Stomach smooth muscle (tissue), 2 donors: ENCODE measurements at regions not wholly inside any gene's neighbourhood (a gene's known extent, or its start where the extent isn't known, plus 50 kb on each side); places are given as distances from the start of the nearest gene placed in this dataset.

ENCODE experiments used
- H3K27ac ChIP-seq: one replicate; pipeline ENCODE4 v1.7.0; 2013; ENCODE audit warnings: mild to moderate bottlenecking, low read length, inconsistent platforms
- H3K27me3 ChIP-seq, 2 donors: one replicate each; pipeline ENCODE4 v1.7.0; 2013; ENCODE audit warnings: low read length in 2 of 2; ENCODE audit not compliant: insufficient read depth in 2 of 2, control insufficient read depth in 1 of 2
- H3K36me3 ChIP-seq, 2 donors: one replicate each; pipeline ENCODE4 v1.7.0; 2013; ENCODE audit warnings: low read length in 2 of 2; ENCODE audit not compliant: control insufficient read depth in 2 of 2, insufficient read depth in 2 of 2
- H3K4me1 ChIP-seq: one replicate; pipeline ENCODE4 v1.7.0; 2013; ENCODE audit warnings: low read length; ENCODE audit not compliant: control insufficient read depth, insufficient read depth
- H3K4me3 ChIP-seq, 2 donors: one replicate each; pipeline ENCODE4 v1.7.0; 2013; ENCODE audit warnings: low read length in 2 of 2
- H3K9ac ChIP-seq, 2 donors: one replicate each; pipeline ENCODE4 v1.7.0; 2013; ENCODE audit warnings: low read length in 2 of 2, mild to moderate bottlenecking in 1 of 2
- H3K9me3 ChIP-seq, 2 donors: one replicate each; pipeline ENCODE4 v1.7.0; 2013; ENCODE audit warnings: low read length in 2 of 2; ENCODE audit not compliant: control insufficient read depth in 2 of 2
- donor health status: healthy.
- donor health status: Pancreatic carcinoma.

DNA sequence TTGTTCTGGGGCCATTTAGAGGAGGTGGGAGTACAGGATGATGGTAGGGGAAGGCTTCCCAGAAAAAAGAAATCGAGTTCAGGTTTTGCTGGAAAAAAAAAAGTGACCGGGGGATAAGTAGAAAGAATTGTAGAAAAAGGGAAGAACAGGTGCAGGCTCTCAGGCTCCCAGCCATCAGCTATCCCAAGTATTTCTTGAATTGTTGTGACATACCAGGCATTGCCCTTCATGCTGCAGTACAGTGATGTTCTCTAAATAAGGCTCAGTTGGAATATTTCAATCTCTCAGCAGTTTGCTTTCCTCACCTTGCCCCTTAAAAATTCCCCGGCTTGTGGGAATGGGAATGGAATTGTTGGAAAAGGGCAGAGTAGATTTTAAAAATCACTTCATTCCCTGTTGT, 82.5 kb upstream of the RGMA start:
- H3K27ac ChIP-seq: no peak overlapping the region

DNA sequence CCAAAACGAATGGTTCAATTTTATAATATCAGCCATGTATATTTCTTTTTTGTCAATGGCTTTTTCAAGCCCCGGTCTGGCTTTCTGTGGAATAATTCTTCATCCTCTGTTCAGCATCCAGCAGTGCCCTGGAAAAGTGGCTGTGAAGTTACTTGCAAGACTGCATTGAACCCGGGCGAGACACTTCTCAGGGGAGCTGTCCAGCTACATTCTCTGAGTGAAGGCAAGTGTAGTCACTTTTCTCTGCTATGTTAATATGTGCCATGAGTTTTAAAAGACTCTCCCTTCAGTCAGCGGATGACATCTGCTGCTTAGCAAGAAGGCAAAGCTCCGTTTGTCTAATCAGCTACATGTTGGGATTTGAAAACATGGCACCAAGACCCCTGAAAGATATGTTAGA, 81.3 kb upstream of the RGMA start:
- no peaks in the 10 kb centered on the region for H3K9me3 ChIP-seq
- H3K4me1 ChIP-seq: no peaks in the 10 kb centered on the region
- H3K36me3 ChIP-seq: no peaks in the 10 kb centered on the region
- no peak overlapping the region for H3K27ac ChIP-seq
- H3K9ac ChIP-seq: no peak overlapping the region
- H3K27me3 ChIP-seq: no peaks in the 10 kb centered on the region
- H3K4me3 ChIP-seq: no peak overlapping the region

More for the DNA sequence above, 82.5 kb upstream of the RGMA start:
- no peaks in the 10 kb centered on the region for H3K36me3 ChIP-seq
- H3K4me1 ChIP-seq: no peaks in the 10 kb centered on the region
- no peaks in the 10 kb centered on the region for H3K27me3 ChIP-seq
- no peak overlapping the region for H3K4me3 ChIP-seq
- H3K9ac ChIP-seq: no peak overlapping the region
- H3K9me3 ChIP-seq: no peaks in the 10 kb centered on the region

DNA sequence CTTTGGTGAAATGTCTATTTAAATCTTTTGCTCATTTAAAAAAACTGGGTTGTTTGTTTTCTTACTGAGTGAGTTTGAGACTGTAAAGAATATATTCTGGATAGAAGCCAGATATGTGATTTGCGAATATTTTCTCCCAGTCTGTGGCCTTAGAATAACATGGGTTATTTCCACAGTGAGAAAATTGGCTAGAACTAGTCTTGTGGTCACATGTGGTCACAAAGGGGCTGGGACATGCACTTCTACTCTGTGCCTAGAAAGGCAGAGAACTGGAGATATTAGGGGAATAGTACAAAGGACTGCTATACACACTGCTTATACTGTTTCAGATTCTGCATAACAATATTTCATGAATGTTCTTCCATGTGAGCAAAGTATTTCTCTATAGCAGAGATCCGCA, 79.9 kb upstream of the RGMA start:
- no peaks in the 10 kb centered on the region for H3K9me3 ChIP-seq
- H3K9ac ChIP-seq: no peak overlapping the region
- no peaks in the 10 kb centered on the region for H3K4me1 ChIP-seq
- no peak overlapping the region for H3K4me3 ChIP-seq
- H3K27ac ChIP-seq: no peak overlapping the region
- H3K27me3 ChIP-seq: no peaks in the 10 kb centered on the region
- H3K36me3 ChIP-seq: no peaks in the 10 kb centered on the region

DNA sequence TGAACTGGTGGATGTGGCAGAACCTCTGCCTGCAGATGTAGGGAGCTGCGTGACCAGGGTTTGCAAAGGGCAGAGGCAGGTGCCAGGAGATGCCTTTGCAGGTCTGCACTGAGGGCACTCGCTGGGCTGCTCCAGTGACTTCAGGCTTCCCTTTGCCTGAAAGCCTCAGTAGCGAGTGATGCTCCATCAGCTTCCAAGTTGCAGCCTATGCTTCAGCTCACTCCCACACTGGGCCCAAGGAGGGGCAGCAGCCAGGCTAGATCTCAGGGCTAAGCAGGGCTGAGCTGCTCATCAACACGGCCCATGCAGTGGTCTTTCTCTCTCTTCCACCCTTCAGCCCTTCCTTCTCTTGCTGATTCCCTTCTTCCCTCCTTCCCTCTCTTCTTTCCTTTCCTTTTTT, 78.3 kb upstream of the RGMA start:
- Histone ChIP-seq H3K4me3 (no peak overlapping the region), H3K9ac (no peak overlapping the region), H3K9me3 (no peaks in the 10 kb centered on the region), H3K36me3 (no peaks in the 10 kb centered on the region), H3K4me1 (no peaks in the 10 kb centered on the region), H3K27ac (no peak overlapping the region), H3K27me3 (no peaks in the 10 kb centered on the region)

DNA sequence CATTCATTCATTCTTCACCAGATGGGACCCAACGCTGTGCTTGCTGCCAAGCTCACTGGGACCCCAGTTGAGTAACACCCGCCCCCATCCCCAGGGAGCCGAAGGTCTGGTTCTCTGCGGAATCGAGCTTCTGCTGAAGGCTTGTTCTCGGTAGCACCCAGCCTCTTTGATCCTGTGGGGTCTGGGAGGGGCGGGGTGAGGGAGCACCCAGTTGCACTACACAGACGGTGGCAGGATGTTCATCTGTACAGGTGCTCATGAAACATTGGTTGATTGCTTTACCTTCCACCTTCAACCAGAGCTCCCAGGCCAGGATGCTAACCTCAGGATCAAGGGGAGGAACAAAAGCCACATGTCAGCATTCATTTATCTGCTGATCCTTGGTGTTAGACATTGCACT, 77.7 kb upstream of the RGMA start:
- no peaks in the 10 kb centered on the region for H3K27me3 ChIP-seq
- no peak overlapping the region for H3K9ac ChIP-seq
- H3K9me3 ChIP-seq: no peaks in the 10 kb centered on the region
- no peaks in the 10 kb centered on the region for H3K4me1 ChIP-seq
- H3K27ac ChIP-seq: no peak overlapping the region
- no peaks in the 10 kb centered on the region for H3K36me3 ChIP-seq
- no peak overlapping the region for H3K4me3 ChIP-seq

DNA sequence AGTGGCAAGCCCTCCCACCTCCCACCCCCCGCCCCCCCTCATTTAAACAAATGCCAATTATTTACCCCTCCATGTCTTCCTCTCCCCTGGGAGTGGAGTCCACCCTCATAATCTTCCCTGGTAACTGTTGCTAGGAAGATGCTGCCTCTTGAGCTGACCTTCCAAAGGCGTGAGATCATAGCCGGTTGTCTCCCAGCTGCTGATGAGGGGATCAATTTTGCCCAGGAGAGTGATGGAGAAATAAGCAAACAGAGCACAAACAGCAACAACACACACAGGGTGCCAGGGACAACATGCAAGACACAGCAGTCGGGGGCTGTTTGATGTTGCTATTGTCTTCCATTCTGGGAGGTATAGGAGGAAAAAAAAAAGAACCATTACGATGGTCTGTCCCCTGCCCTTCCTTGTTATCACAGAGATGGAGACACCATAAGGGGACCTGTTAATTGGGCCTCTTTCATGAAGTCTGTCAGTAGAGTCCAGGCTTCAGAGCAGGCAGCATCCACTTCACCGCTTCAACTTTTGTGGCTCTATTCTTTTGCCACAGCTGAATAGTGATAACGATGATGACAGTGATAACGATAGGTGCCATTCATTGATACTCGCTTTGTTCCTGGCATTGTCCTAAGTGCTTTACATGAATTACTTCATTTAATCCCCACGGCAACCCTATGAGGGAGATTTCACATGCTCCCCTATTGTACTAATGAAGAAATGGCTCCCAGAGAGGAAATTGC, 76.9 kb upstream of the RGMA start:
- no peak overlapping the region for H3K9ac ChIP-seq
- H3K27me3 ChIP-seq: no peaks in the 10 kb centered on the region
- H3K4me1 ChIP-seq: no peaks in the 10 kb centered on the region
- no peaks in the 10 kb centered on the region for H3K9me3 ChIP-seq
- no peak overlapping the region for H3K27ac ChIP-seq
- no peak overlapping the region for H3K4me3 ChIP-seq
- no peaks in the 10 kb centered on the region for H3K36me3 ChIP-seq

DNA sequence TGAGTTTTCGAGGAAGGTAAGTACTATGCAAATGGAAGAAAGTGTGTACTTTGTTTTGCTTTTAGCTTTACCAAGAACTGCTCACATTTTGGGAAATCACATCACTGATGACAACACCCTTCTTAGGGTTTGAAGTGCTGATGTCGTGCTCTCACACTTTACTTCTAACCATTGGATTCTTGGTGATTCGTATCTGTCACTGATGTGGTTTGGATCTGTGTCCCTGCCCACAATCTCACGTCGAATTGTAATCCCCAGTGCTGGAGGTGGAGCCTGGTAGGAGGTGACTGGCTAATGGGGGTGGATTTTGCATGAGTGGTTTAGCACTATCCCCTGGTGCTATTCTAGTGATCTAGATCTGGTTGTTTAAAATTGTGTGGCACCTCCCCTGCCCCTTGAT, 75.4 kb upstream of the RGMA start:
- Histone ChIP-seq H3K9ac (no peak overlapping the region), H3K27me3 (no peaks in the 10 kb centered on the region), H3K27ac (no peak overlapping the region), H3K4me1 (no peaks in the 10 kb centered on the region), H3K9me3 (no peaks in the 10 kb centered on the region), H3K4me3 (no peak overlapping the region), H3K36me3 (no peaks in the 10 kb centered on the region)

DNA sequence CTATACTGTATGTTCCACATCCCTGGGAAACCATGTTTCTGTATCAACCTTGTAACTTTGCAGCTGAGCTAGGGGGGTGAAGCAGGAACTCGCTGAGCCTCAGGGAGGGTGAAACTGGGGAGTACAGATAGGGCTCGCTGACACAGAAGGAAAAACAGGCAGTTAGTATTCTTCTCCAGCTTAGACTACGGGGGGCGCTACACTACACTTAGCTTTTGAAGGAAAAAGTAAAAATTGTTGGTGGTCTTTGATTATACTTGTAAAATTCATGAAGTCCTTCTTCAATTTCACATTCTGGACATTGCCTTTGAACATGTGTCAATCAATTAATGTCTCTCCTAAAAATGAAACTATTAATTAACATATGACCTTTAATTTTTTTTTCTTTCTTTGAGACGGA, 73.5 kb upstream of the RGMA start:
- Histone ChIP-seq H3K4me1 (no peaks in the 10 kb centered on the region), H3K9ac (no peak overlapping the region), H3K36me3 (no peaks in the 10 kb centered on the region), H3K4me3 (no peak overlapping the region), H3K9me3 (no peaks in the 10 kb centered on the region), H3K27ac (no peak overlapping the region), H3K27me3 (no peaks in the 10 kb centered on the region)

DNA sequence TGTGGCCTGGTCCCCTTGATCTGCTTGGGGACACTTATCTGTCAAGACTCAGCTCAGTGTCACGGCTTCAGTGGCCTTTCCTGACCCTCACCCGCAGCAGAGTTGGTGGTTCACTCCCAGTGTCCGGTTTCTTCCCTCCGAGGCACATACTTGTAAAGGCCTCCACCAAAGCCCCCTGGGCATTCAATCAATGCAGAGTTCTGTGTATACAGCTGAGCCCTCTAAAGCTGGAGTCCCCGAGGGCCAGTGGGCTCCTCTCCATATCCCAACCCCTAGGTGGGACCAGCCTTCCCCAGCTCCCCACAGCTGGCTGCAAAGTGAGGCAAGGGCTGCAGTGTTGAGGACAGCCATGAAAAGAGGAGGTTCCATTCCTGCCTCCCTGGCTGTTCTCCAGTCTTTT, 70.9 kb upstream of the RGMA start:
- H3K9me3 ChIP-seq: peaks cover 0 to 4% of the 10 kb centered on the region in 2 donors
- H3K9ac ChIP-seq: no peak overlapping the region
- no peaks in the 10 kb centered on the region for H3K4me1 ChIP-seq
- H3K27ac ChIP-seq: no peak overlapping the region
- H3K4me3 ChIP-seq: no peak overlapping the region
- H3K36me3 ChIP-seq: no peaks in the 10 kb centered on the region
- no peaks in the 10 kb centered on the region for H3K27me3 ChIP-seq

DNA sequence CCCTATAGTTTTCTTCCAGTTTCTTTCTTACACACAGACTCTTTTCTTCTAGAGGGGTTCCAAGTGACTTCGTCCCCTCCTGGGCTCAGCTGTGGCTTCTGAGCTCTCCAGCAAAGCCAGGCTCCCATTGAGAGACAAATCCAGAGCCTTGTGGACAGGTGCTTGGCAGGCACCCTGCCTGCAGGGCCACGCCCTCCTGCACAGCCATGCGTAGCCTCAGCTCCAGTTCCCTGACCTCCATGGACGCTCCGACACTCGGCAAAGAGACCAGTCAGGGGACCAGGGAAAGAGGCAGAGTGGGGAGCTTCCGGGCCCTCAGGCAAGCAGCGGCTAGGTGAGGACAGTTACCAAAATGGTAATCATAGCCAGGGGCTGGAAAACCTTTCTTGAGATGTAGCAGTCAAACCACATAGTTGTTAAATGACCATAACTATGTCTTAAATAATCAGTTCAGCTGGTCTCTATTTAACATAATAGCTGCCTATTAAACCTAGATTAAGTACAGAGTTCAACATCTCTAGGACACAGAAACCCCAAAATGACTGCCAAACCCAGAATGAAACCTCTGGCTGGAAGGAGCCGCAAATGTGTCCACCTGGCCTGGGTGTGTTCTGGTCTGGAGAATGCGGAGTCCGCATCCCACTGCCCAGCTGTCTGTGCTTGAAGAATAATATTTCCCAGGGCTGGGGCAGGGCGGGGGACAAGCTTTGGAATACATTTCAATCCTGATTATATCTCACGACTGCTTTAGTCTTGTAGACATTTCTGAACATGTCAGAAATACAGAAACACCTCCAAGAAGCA, 69.3 kb upstream of the RGMA start:
- Histone ChIP-seq H3K27ac (no peak overlapping the region), H3K27me3 (no peaks in the 10 kb centered on the region), H3K36me3 (no peaks in the 10 kb centered on the region), H3K4me3 (no peak overlapping the region), H3K9me3 (peaks cover 0 to 4% of the 10 kb centered on the region in 2 donors), H3K9ac (no peak overlapping the region), H3K4me1 (no peaks in the 10 kb centered on the region)

DNA sequence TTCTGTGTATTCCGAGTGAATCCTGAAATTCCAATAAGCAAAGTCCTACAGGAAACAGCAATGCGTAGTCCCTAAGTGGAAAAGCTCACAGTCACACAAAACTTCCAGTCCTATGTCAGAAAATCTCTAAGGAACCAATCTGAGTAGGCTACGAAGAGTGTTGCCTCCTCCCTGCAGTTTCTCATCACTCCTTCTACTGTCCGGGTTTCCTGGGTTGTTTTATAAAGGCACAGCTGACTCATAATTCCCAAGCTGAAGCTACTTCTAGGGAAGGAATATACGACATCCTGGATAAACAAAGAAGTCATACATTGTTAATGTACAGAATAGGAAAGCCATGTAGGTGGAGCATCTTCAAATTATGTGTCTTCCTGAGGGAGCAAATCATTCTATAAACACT, 65.7 kb upstream of the RGMA start:
- H3K27ac ChIP-seq: no peak overlapping the region

More for the DNA sequence above, 65.7 kb upstream of the RGMA start:
- H3K9ac ChIP-seq: no peak overlapping the region
- H3K4me3 ChIP-seq: no peak overlapping the region
- peaks cover 10% of the 10 kb centered on the region for H3K4me1 ChIP-seq
- peaks cover 0 to 4% of the 10 kb centered on the region in 2 donors for H3K9me3 ChIP-seq
- no peaks in the 10 kb centered on the region for H3K36me3 ChIP-seq
- no peaks in the 10 kb centered on the region for H3K27me3 ChIP-seq
